Medulla oblongata (tissue), 1 donor: ENCODE measurements at regions not wholly inside any gene's neighbourhood (a gene's known extent, or its start where the extent isn't known, plus 50 kb on each side); places are given as distances from the start of the nearest gene placed in this dataset.

Source experiments
- DNase-seq: peaks from one replicate; pipeline ENCODE4 v3.0.0-alpha.2; 2015; ENCODE audit errors: extremely low spot score

- DNase-seq = no peak
Measured at GRCh38 chr17:79420318-79421243, 190.3 kb downstream of the RBFOX3 start.

- no peak for DNase-seq
Measured at GRCh38 chr17:79417476-79417988, 193.3 kb downstream of the RBFOX3 start.

GRCh38 chr17:79415909-79416308 lies 194.9 kb downstream of the RBFOX3 start:
- DNase-seq = no peak

- no peak for DNase-seq
Measured at GRCh38 chr17:79415365-79415764, 195.5 kb downstream of the RBFOX3 start.

- no peak for DNase-seq
Measured at GRCh38 chr17:79414793-79415211, 196.0 kb downstream of the RBFOX3 start.

- no peak for DNase-seq
Measured at GRCh38 chr17:79414063-79414792, 196.6 kb downstream of the RBFOX3 start.

- no peak for DNase-seq
Measured at GRCh38 chr17:79413611-79414010, 197.2 kb downstream of the RBFOX3 start.

GRCh38 chr17:79412886-79413390 lies 197.9 kb downstream of the RBFOX3 start:
- DNase-seq = no peak

GRCh38 chr17:79412110-79412509 lies 198.7 kb downstream of the RBFOX3 start:
- DNase-seq = no peak

GRCh38 chr17:79411419-79411818 lies 199.4 kb downstream of the RBFOX3 start:
- no peak for DNase-seq

GRCh38 chr17:79410681-79411080 lies 200.2 kb downstream of the RBFOX3 start:
- no peak for DNase-seq

GRCh38 chr17:79408251-79408650 lies 202.6 kb downstream of the RBFOX3 start:
- DNase-seq = no peak

- no peak for DNase-seq
Measured at GRCh38 chr17:79407385-79407784, 203.5 kb downstream of the RBFOX3 start.

- no peak for DNase-seq
Measured at GRCh38 chr17:79406316-79406715, 204.5 kb downstream of the RBFOX3 start.

GRCh38 chr17:79405823-79406222 lies 205.0 kb downstream of the RBFOX3 start:
- no peak for DNase-seq

GRCh38 chr17:79404136-79404911 lies 206.5 kb downstream of the RBFOX3 start:
- no peak for DNase-seq

- DNase-seq = no peak
Measured at GRCh38 chr17:79401704-79402674, 208.9 kb downstream of the RBFOX3 start.

- peak; percentile 57 for DNase-seq
Measured at GRCh38 chr17:79400989-79401703, 209.7 kb downstream of the RBFOX3 start.

- no peak for DNase-seq
Measured at GRCh38 chr17:79399610-79400144, 211.2 kb downstream of the RBFOX3 start.
